GM23338 (cell line): ENCODE measurements at regions not wholly inside any gene's neighbourhood (a gene's known extent, or its start where the extent isn't known, plus 50 kb on each side); places are given as distances from the start of the nearest gene placed in this dataset.

Source experiments
- ATAC-seq: fragments of 200-7000 bp; cut with Tn5 transposase; 3 replicates; pipeline ENCODE4 v1.9.1; 2020
- DNase-seq: peaks from one replicate; pipeline ENCODE4 v3.0.0-alpha.2; 2015; ENCODE audit warnings: low spot score
- H2AFZ ChIP-seq: fragments of 200-600 bp; sonication (generic); 2 replicates; pipeline ENCODE4 v1.8.0; 2016; ENCODE audit warnings: antibody characterized with exemption, mild to moderate bottlenecking, moderate library complexity
- H3F3A ChIP-seq: fragments of 200-600 bp; sonication (generic); replicated peaks from 2 replicates; pipeline ENCODE4 v1.8.0; 2017; ENCODE audit warnings: antibody characterized with exemption, mixed run types, low read depth
- H3K27ac ChIP-seq: fragments of 200-600 bp; sonication (generic); 2 replicates; pipeline ENCODE4 v1.6.1; 2016; ENCODE audit warnings: low read depth
- H3K27me3 ChIP-seq: fragments of 200-600 bp; sonication (generic); 2 replicates; pipeline ENCODE4 v1.8.0; 2016; ENCODE audit warnings: mild to moderate bottlenecking, mixed run types, moderate library complexity; ENCODE audit not compliant: insufficient read depth
- H3K36me3 ChIP-seq: fragments of 200-600 bp; sonication (generic); 2 replicates; pipeline ENCODE4 v1.8.0; 2016; ENCODE audit warnings: mild to moderate bottlenecking; ENCODE audit not compliant: insufficient read depth
- H3K4me1 ChIP-seq: fragments of 200-600 bp; sonication (generic); 2 replicates; pipeline ENCODE4 v1.8.0; 2016; ENCODE audit warnings: mild to moderate bottlenecking, moderate library complexity; ENCODE audit not compliant: insufficient read depth
- H3K4me2 ChIP-seq: fragments of 200-600 bp; sonication (generic); 2 replicates; pipeline ENCODE4 v1.7.1; 2017; ENCODE audit warnings: mixed run types
- H3K4me3 ChIP-seq: fragments of 200-600 bp; sonication (generic); 2 replicates; pipeline ENCODE4 v1.6.1; 2016; ENCODE audit warnings: mixed run types
- H3K79me2 ChIP-seq: fragments of 200-600 bp; sonication (generic); replicated peaks from 2 replicates; pipeline ENCODE4 v1.8.0; 2017; ENCODE audit warnings: mild to moderate bottlenecking; ENCODE audit not compliant: insufficient read depth
- H3K9me2 ChIP-seq: fragments of 200-600 bp; sonication (generic); 2 replicates; pipeline ENCODE4 v1.8.0; 2017; ENCODE audit not compliant: insufficient read depth
- H4K20me1 ChIP-seq: fragments of 200-600 bp; sonication (generic); replicated peaks from 2 replicates; pipeline ENCODE4 v1.8.0; 2017; ENCODE audit warnings: mild to moderate bottlenecking; ENCODE audit not compliant: insufficient read depth
- H3K27ac Mint-ChIP-seq: 2 replicates; pipeline ENCODE4 v1.8.0; 2020; ENCODE audit warnings: inconsistent platforms, mild to moderate bottlenecking, moderate library complexity, mixed read lengths
- H3K27me3 Mint-ChIP-seq: 3 replicates; pipeline ENCODE4 v1.8.0; 2022; ENCODE audit warnings: low read depth, mild to moderate bottlenecking, moderate library complexity, mixed read lengths, inconsistent platforms; ENCODE audit not compliant: insufficient read depth, poor library complexity
- H3K36me3 Mint-ChIP-seq: 3 replicates; pipeline ENCODE4 v1.8.0; 2021; ENCODE audit warnings: low read depth, mild to moderate bottlenecking, inconsistent platforms, moderate library complexity, mixed read lengths
- H3K4me1 Mint-ChIP-seq: 3 replicates; pipeline ENCODE4 v1.8.0; 2020; ENCODE audit warnings: mild to moderate bottlenecking, inconsistent platforms, mixed read lengths
- H3K4me3 Mint-ChIP-seq: 3 replicates; pipeline ENCODE4 v1.8.0; 2021; ENCODE audit warnings: moderate library complexity, mild to moderate bottlenecking, inconsistent platforms, mixed read lengths
- H3K9me3 Mint-ChIP-seq: 3 replicates; pipeline ENCODE4 v1.8.0; 2020; ENCODE audit warnings: moderate library complexity, mild to moderate bottlenecking, inconsistent platforms, mixed read lengths
- CREB1 ChIP-seq: fragments of 250-450 bp; sonication (Bioruptor Pico); IDR thresholded peaks from 2 replicates; pipeline ENCODE4 v1.5.0; 2020; ENCODE audit warnings: low read depth, mild to moderate bottlenecking, moderate library complexity
- EZH2 ChIP-seq: fragments of 200-600 bp; sonication (generic); IDR thresholded peaks from one replicate; pipeline ENCODE4 v1.8.0; 2017; ENCODE audit warnings: antibody characterized with exemption, mild to moderate bottlenecking, low read depth; ENCODE audit not compliant: unreplicated experiment
- EZH2phosphoT487 ChIP-seq: fragments of 200-600 bp; sonication (generic); IDR thresholded peaks from one replicate; pipeline ENCODE4 v1.8.1; 2018; ENCODE audit warnings: antibody characterized with exemption; ENCODE audit not compliant: unreplicated experiment
- JUNB ChIP-seq: IDR thresholded peaks from one replicate; pipeline ENCODE4 v1.6.1; 2016; ENCODE audit warnings: antibody characterized with exemption; ENCODE audit not compliant: unreplicated experiment
- NANOG ChIP-seq: IDR thresholded peaks from 2 replicates; pipeline ENCODE4 v1.6.1; 2016; ENCODE audit warnings: antibody characterized with exemption, borderline replicate concordance
- POLR2AphosphoS5 ChIP-seq: IDR thresholded peaks from 2 replicates; pipeline ENCODE4 v1.6.1; 2016; ENCODE audit warnings: antibody characterized with exemption, low read depth
- STAT1 ChIP-seq: IDR thresholded peaks from one replicate; pipeline ENCODE4 v1.6.1; 2016; ENCODE audit warnings: antibody characterized with exemption; ENCODE audit not compliant: unreplicated experiment
- ZNF114 ChIP-seq: fragments of 250-450 bp; sonication (Bioruptor Pico); IDR thresholded peaks from 2 replicates; pipeline ENCODE4 v1.5.0; 2020; ENCODE audit warnings: mild to moderate bottlenecking, moderate library complexity
- ZNF331 ChIP-seq: fragments of 250-450 bp; sonication (Bioruptor Pico); IDR thresholded peaks from 2 replicates; pipeline ENCODE4 v1.5.0; 2020; ENCODE audit warnings: low read depth, mild to moderate bottlenecking, moderate library complexity
- TF ChIP-seq, protein P1 (sequence below): IDR thresholded peaks from 2 replicates; pipeline ENCODE4 v1.6.1; 2016; ENCODE audit warnings: antibody characterized with exemption
- TF ChIP-seq, protein P2 (sequence below), 2 experiments: fragments of 200-600 bp in 1 of 2; sonication (generic) in 1 of 2; conservative IDR thresholded peaks; 2 replicates each; pipeline versions ENCODE4 v1.5.1 to v1.6.1; 2016 to 2017; ENCODE audit warnings: antibody characterized with exemption in 2 of 2, low read depth in 2 of 2, mild to moderate bottlenecking in 2 of 2, moderate library complexity in 1 of 2
- TF ChIP-seq, protein P3 (sequence below): fragments of 250-450 bp; sonication (Bioruptor Pico); IDR thresholded peaks from 2 replicates; pipeline ENCODE4 v1.5.0; 2020; ENCODE audit warnings: mild to moderate bottlenecking, moderate library complexity
- TF ChIP-seq, protein P4 (sequence below): IDR thresholded peaks from one replicate; pipeline ENCODE4 v1.6.1; 2018; ENCODE audit warnings: antibody characterized with exemption; ENCODE audit not compliant: unreplicated experiment

DNA sequence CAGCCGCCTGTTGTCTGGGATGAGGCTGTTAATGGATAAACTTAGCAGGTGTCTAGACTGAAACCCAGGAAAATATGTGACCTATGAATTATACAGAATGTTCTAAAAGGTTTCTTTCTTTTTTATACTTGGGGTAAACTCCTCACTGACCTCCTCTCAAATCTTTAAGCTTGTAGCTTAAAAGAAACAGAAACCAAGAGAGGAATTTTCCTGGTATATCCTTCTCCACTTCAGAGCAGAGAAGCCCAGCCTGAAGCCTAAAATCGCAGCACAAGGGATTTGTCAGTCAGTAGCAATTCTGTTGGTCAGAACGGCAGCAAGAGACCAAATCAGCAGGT is 99.4 kb upstream of the RIPOR2 start:
- no peaks in the 10 kb centered on the region; the same call in 1 of the 3 replicates for H3K4me1 Mint-ChIP-seq
- no peaks in the 10 kb centered on the region for H4K20me1 ChIP-seq
- no peaks in the 10 kb centered on the region for H3K36me3 Mint-ChIP-seq
- H3K79me2 ChIP-seq: no peaks in the 10 kb centered on the region
- no peaks in the 10 kb centered on the region for H3K9me2 ChIP-seq
- peak overlapping the region; percentile 91 for H2AFZ ChIP-seq
- no peak for DNase-seq
- no peaks in the 10 kb centered on the region for H3K9me3 Mint-ChIP-seq
- no peak overlapping the region for H3K4me2 ChIP-seq
- H3K27me3 Mint-ChIP-seq: peaks cover 2% of the 10 kb centered on the region
- H3K4me1 ChIP-seq: peaks cover 4% of the 10 kb centered on the region; the same call in 1 of the 2 replicates
- ATAC-seq: no peak
- no peak overlapping the region for H3K4me3 Mint-ChIP-seq
- H3K27ac Mint-ChIP-seq: no peak overlapping the region
- H3K36me3 ChIP-seq: no peaks in the 10 kb centered on the region
- H3K27me3 ChIP-seq: no peaks in the 10 kb centered on the region
- no peaks in the 10 kb centered on the region; the same call in 1 of the 2 replicates for H3F3A ChIP-seq
- no peak overlapping the region for H3K27ac ChIP-seq
- TF ChIP-seq CREB1 (CRISPR knock-in tag) (no peak), NANOG (no peak), ZNF331 (CRISPR knock-in tag) (no peak), ZNF114 (CRISPR knock-in tag) (no peak), EZH2 (no peak), STAT1 (no peak), POLR2AphosphoS5 (no peak), EZH2phosphoT487 (no peak), JUNB (no peak)
- TF ChIP-seq, protein P1, sequence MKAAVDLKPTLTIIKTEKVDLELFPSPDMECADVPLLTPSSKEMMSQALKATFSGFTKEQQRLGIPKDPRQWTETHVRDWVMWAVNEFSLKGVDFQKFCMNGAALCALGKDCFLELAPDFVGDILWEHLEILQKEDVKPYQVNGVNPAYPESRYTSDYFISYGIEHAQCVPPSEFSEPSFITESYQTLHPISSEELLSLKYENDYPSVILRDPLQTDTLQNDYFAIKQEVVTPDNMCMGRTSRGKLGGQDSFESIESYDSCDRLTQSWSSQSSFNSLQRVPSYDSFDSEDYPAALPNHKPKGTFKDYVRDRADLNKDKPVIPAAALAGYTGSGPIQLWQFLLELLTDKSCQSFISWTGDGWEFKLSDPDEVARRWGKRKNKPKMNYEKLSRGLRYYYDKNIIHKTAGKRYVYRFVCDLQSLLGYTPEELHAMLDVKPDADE: no peak
- TF ChIP-seq, protein P2, sequence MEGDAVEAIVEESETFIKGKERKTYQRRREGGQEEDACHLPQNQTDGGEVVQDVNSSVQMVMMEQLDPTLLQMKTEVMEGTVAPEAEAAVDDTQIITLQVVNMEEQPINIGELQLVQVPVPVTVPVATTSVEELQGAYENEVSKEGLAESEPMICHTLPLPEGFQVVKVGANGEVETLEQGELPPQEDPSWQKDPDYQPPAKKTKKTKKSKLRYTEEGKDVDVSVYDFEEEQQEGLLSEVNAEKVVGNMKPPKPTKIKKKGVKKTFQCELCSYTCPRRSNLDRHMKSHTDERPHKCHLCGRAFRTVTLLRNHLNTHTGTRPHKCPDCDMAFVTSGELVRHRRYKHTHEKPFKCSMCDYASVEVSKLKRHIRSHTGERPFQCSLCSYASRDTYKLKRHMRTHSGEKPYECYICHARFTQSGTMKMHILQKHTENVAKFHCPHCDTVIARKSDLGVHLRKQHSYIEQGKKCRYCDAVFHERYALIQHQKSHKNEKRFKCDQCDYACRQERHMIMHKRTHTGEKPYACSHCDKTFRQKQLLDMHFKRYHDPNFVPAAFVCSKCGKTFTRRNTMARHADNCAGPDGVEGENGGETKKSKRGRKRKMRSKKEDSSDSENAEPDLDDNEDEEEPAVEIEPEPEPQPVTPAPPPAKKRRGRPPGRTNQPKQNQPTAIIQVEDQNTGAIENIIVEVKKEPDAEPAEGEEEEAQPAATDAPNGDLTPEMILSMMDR (conservative IDR thresholded peaks at IDR 0.05; ENCODE audit: low read depth in 2 of 2): no peak
- TF ChIP-seq, protein P3, sequence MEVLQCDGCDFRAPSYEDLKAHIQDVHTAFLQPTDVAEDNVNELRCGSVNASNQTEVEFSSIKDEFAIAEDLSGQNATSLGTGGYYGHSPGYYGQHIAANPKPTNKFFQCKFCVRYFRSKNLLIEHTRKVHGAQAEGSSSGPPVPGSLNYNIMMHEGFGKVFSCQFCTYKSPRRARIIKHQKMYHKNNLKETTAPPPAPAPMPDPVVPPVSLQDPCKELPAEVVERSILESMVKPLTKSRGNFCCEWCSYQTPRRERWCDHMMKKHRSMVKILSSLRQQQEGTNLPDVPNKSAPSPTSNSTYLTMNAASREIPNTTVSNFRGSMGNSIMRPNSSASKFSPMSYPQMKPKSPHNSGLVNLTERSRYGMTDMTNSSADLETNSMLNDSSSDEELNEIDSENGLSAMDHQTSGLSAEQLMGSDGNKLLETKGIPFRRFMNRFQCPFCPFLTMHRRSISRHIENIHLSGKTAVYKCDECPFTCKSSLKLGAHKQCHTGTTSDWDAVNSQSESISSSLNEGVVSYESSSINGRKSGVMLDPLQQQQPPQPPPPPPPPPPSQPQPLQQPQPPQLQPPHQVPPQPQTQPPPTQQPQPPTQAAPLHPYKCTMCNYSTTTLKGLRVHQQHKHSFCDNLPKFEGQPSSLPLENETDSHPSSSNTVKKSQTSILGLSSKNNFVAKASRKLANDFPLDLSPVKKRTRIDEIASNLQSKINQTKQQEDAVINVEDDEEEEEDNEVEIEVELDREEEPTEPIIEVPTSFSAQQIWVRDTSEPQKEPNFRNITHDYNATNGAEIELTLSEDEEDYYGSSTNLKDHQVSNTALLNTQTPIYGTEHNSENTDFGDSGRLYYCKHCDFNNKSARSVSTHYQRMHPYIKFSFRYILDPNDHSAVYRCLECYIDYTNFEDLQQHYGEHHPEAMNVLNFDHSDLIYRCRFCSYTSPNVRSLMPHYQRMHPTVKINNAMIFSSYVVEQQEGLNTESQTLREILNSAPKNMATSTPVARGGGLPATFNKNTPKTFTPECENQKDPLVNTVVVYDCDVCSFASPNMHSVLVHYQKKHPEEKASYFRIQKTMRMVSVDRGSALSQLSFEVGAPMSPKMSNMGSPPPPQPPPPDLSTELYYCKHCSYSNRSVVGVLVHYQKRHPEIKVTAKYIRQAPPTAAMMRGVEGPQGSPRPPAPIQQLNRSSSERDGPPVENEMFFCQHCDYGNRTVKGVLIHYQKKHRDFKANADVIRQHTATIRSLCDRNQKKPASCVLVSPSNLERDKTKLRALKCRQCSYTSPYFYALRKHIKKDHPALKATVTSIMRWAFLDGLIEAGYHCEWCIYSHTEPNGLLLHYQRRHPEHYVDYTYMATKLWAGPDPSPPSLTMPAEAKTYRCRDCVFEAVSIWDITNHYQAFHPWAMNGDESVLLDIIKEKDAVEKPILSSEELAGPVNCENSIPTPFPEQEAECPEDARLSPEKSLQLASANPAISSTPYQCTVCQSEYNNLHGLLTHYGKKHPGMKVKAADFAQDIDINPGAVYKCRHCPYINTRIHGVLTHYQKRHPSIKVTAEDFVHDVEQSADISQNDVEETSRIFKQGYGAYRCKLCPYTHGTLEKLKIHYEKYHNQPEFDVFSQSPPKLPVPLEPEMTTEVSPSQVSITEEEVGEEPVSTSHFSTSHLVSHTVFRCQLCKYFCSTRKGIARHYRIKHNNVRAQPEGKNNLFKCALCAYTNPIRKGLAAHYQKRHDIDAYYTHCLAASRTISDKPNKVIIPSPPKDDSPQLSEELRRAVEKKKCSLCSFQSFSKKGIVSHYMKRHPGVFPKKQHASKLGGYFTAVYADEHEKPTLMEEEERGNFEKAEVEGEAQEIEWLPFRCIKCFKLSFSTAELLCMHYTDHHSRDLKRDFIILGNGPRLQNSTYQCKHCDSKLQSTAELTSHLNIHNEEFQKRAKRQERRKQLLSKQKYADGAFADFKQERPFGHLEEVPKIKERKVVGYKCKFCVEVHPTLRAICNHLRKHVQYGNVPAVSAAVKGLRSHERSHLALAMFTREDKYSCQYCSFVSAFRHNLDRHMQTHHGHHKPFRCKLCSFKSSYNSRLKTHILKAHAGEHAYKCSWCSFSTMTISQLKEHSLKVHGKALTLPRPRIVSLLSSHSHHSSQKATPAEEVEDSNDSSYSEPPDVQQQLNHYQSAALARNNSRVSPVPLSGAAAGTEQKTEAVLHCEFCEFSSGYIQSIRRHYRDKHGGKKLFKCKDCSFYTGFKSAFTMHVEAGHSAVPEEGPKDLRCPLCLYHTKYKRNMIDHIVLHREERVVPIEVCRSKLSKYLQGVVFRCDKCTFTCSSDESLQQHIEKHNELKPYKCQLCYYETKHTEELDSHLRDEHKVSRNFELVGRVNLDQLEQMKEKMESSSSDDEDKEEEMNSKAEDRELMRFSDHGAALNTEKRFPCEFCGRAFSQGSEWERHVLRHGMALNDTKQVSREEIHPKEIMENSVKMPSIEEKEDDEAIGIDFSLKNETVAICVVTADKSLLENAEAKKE (CRISPR knock-in tag): no peak
- TF ChIP-seq, protein P4, sequence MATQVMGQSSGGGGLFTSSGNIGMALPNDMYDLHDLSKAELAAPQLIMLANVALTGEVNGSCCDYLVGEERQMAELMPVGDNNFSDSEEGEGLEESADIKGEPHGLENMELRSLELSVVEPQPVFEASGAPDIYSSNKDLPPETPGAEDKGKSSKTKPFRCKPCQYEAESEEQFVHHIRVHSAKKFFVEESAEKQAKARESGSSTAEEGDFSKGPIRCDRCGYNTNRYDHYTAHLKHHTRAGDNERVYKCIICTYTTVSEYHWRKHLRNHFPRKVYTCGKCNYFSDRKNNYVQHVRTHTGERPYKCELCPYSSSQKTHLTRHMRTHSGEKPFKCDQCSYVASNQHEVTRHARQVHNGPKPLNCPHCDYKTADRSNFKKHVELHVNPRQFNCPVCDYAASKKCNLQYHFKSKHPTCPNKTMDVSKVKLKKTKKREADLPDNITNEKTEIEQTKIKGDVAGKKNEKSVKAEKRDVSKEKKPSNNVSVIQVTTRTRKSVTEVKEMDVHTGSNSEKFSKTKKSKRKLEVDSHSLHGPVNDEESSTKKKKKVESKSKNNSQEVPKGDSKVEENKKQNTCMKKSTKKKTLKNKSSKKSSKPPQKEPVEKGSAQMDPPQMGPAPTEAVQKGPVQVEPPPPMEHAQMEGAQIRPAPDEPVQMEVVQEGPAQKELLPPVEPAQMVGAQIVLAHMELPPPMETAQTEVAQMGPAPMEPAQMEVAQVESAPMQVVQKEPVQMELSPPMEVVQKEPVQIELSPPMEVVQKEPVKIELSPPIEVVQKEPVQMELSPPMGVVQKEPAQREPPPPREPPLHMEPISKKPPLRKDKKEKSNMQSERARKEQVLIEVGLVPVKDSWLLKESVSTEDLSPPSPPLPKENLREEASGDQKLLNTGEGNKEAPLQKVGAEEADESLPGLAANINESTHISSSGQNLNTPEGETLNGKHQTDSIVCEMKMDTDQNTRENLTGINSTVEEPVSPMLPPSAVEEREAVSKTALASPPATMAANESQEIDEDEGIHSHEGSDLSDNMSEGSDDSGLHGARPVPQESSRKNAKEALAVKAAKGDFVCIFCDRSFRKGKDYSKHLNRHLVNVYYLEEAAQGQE: no peak
- H3K4me3 ChIP-seq: no peak overlapping the region
